Breast epithelium (tissue), 4 donors: ENCODE measurements at regions not wholly inside any gene's neighbourhood (a gene's known extent, or its start where the extent isn't known, plus 50 kb on each side); places are given as distances from the start of the nearest gene placed in this dataset.
"Not testable (repeated sequence)": the region's sequence is repeated elsewhere in the genome, so short reads cannot be mapped to it uniquely, and the experiment has no call there.

Source experiments
- DNase-seq, 2 donors: peaks; one replicate each; pipeline ENCODE4 v3.0.0-alpha.2; 2019; ENCODE audit warnings: low spot score in 2 of 2
- H3K27ac ChIP-seq, 2 donors: fragments of 200-600 bp; sonication (generic) in 1 of 2; one replicate each; pipeline ENCODE4 v1.5.1; 2016 to 2019; ENCODE audit warnings: mild to moderate bottlenecking in 1 of 2
- H3K27me3 ChIP-seq, 2 donors: fragments of 200-600 bp; sonication (generic) in 1 of 2; one replicate each; pipeline versions ENCODE4 v1.5.1 to v1.6.0; 2017 to 2019; ENCODE audit warnings: control low read depth in 1 of 2, mild to moderate bottlenecking in 1 of 2
- H3K36me3 ChIP-seq: fragments of 200-600 bp; one replicate; pipeline ENCODE4 v1.5.1; 2019
- H3K4me1 ChIP-seq, 2 donors: fragments of 200-600 bp; sonication (generic); one replicate each; pipeline ENCODE4 v1.5.1; 2016 to 2019; ENCODE audit warnings: control low read depth in 1 of 2
- H3K4me3 ChIP-seq, 3 donors: fragments of 200-600 bp; sonication (generic); 1 replicate in 2 of 3; 2 replicates in 1 of 3; pipeline ENCODE4 v1.5.1; 2016 to 2019; ENCODE audit warnings: mild to moderate bottlenecking in 3 of 3, moderate library complexity in 2 of 3
- H3K9me3 ChIP-seq, 2 donors: fragments of 200-600 bp; sonication (generic) in 1 of 2; one replicate each; pipeline ENCODE4 v1.5.1; 2016 to 2019; ENCODE audit warnings: control low read depth in 1 of 2
- CTCF ChIP-seq, 3 donors: fragments of 450-650 bp; IDR thresholded peaks; one replicate each; pipeline ENCODE4 v1.5.1; 2016 to 2017; ENCODE audit warnings: antibody characterized with exemption in 3 of 3, mild to moderate bottlenecking in 3 of 3, moderate library complexity in 3 of 3
- POLR2A ChIP-seq: fragments of 450-650 bp; IDR thresholded peaks from one replicate; pipeline ENCODE4 v1.6.1; 2016; ENCODE audit warnings: antibody characterized with exemption, mild to moderate bottlenecking, moderate library complexity
- POLR2AphosphoS5 ChIP-seq, 3 donors: sonication (generic); formaldehyde crosslinking; IDR thresholded peaks; one replicate each; pipeline ENCODE4 v1.6.1; 2017; ENCODE audit warnings: antibody characterized with exemption in 3 of 3
- intact Hi-C: fragments of 100-400 bp; cut with DNase I; formaldehyde crosslinking; loops from one replicate; pipeline ENCODE4 v1.15.1; 2023; ENCODE audit warnings: low total_unique reads

- intact Hi-C loops = no loop called here
- H3K4me1 ChIP-seq = no peaks in the 10 kb centered on the region
- no peak overlapping the region for H3K4me3 ChIP-seq
- no peak overlapping the region for H3K27ac ChIP-seq
- no peaks in the 10 kb centered on the region for H3K9me3 ChIP-seq
- DNase-seq = no peak
- H3K27me3 ChIP-seq = no peaks in the 10 kb centered on the region
- H3K36me3 ChIP-seq = no peaks in the 10 kb centered on the region
- TF ChIP-seq POLR2AphosphoS5 (IDR thresholded peaks at IDR 0.05) = no peak
- no peak for TF ChIP-seq CTCF (IDR thresholded peaks at IDR 0.05)
- no peak for TF ChIP-seq POLR2A
Observed at GRCh38 chr14:48052973-48053372, 377.6 kb upstream of the MDGA2 start.

GRCh38 chr14:48035836-48036235, 360.4 kb upstream of the MDGA2 start:
- intact Hi-C loops = no loop called here
- no peak for DNase-seq
- Histone ChIP-seq H3K4me1 (no peaks in the 10 kb centered on the region), H3K27ac (no peak overlapping the region), H3K4me3 (no peak overlapping the region), H3K36me3 (no peaks in the 10 kb centered on the region), H3K9me3 (peaks cover 0 to 21% of the 10 kb centered on the region in 2 donors), H3K27me3 (no peaks in the 10 kb centered on the region)
- no peak for TF ChIP-seq CTCF (IDR thresholded peaks at IDR 0.05)

GRCh38 chr14:48027115-48027514, 351.7 kb upstream of the MDGA2 start:
- Histone ChIP-seq H3K4me3 (no peak overlapping the region), H3K4me1 (no peaks in the 10 kb centered on the region), H3K27me3 (no peaks in the 10 kb centered on the region), H3K27ac (peak overlapping the region in 1 of 2 donors; percentile 18), H3K36me3 (no peaks in the 10 kb centered on the region), H3K9me3 (peaks cover 0 to 10% of the 10 kb centered on the region in 2 donors)
- TF ChIP-seq CTCF (IDR thresholded peaks at IDR 0.05) (no peak), POLR2AphosphoS5 (IDR thresholded peaks at IDR 0.05) (no peak), POLR2A (no peak)
- intact Hi-C loops = no loop called here
- peak in 1 of 2 donors; percentile 32 for DNase-seq

GRCh38 chr14:48023881-48024280, 348.5 kb upstream of the MDGA2 start:
- Histone ChIP-seq H3K27me3 (no peaks in the 10 kb centered on the region), H3K4me1 (no peaks in the 10 kb centered on the region), H3K36me3 (no peaks in the 10 kb centered on the region), H3K27ac (no peak overlapping the region), H3K4me3 (no peak overlapping the region), H3K9me3 (no peaks in the 10 kb centered on the region)
- no peak for DNase-seq
- intact Hi-C loops = no loop called here
- no peak for TF ChIP-seq POLR2A
- no peak for TF ChIP-seq POLR2AphosphoS5 (IDR thresholded peaks at IDR 0.05)
- TF ChIP-seq CTCF (IDR thresholded peaks at IDR 0.05) = no peak

GRCh38 chr14:48011484-48011883, 336.1 kb upstream of the MDGA2 start:
- intact Hi-C loops = not testable (repeated sequence)

GRCh38 chr14:48008646-48009045, 333.2 kb upstream of the MDGA2 start:
- no peak overlapping the region for H3K4me3 ChIP-seq
- H3K9me3 ChIP-seq = no peaks in the 10 kb centered on the region
- H3K27ac ChIP-seq = no peak overlapping the region
- no peak for DNase-seq
- no peaks in the 10 kb centered on the region for H3K36me3 ChIP-seq
- intact Hi-C loops = no loop called here
- no peaks in the 10 kb centered on the region for H3K27me3 ChIP-seq
- no peaks in the 10 kb centered on the region for H3K4me1 ChIP-seq
- no peak for TF ChIP-seq POLR2A
- TF ChIP-seq POLR2AphosphoS5 (IDR thresholded peaks at IDR 0.05) = no peak
- TF ChIP-seq CTCF (IDR thresholded peaks at IDR 0.05) = no peak

More at GRCh38 chr14:48011484-48011883, 336.1 kb upstream of the MDGA2 start:
- not testable (repeated sequence) for H3K36me3 ChIP-seq, H3K4me3 ChIP-seq, H3K27me3 ChIP-seq, H3K9me3 ChIP-seq, DNase-seq, H3K4me1 ChIP-seq, H3K27ac ChIP-seq
